ENCODE measurements at regions not wholly inside any gene's neighbourhood (a gene's known extent, or its start where the extent isn't known, plus 50 kb on each side); places are given as distances from the start of the nearest gene placed in this dataset.
A peak's percentile ranks its signal among the peaks of the same experiment; 100 is the strongest.

- no peak for TF ChIP-seq ZNF219 (CRISPR knock-in tag; IDR thresholded peaks at IDR 0.05; ENCODE audit: borderline replicate concordance)
- TF ChIP-seq FOXP4 (CRISPR knock-in tag; IDR thresholded peaks at IDR 0.05), result no peak
- TF ChIP-seq ZNF281 (CRISPR knock-in tag; IDR thresholded peaks at IDR 0.05), result no peak
- no peak for TF ChIP-seq ZNF138 (CRISPR knock-in tag; conservative IDR thresholded peaks at IDR 0.05)
- ATAC-seq, result peak; percentile 34
- H3K27ac Mint-ChIP-seq, result no peak overlapping the region
- H3K27me3 Mint-ChIP-seq (ENCODE audit: low read depth), result peaks cover 3% of the 10 kb centered on the region; the same call in 1 of the 2 replicates
- CTCF ChIA-PET, result interaction anchor here (1.7 to 3.2 kb wide), 2 partner anchors 19 to 115 kb away, joined by 10 to 22 read pairs; no protein-coding TSS in a partner anchor
- H3K9me3 Mint-ChIP-seq, result peaks cover 11% of the 10 kb centered on the region
- no peak overlapping the region for H3K4me3 Mint-ChIP-seq
- POLR2A ChIA-PET, result no interaction called here
- no peak for DNase-seq (ENCODE audit: low spot score)
- peaks cover 18% of the 10 kb centered on the region for H3K4me1 Mint-ChIP-seq
- no peaks in the 10 kb centered on the region for H3K36me3 Mint-ChIP-seq
Observed at GRCh38 chr11:114890038-114890437, 211.7 kb downstream of the NXPE2 start.

GRCh38 chr11:114891911-114892310 is 213.6 kb downstream of the NXPE2 start:
- H3K36me3 Mint-ChIP-seq, result no peaks in the 10 kb centered on the region
- no peak overlapping the region for H3K27ac Mint-ChIP-seq
- no peak overlapping the region for H3K4me3 Mint-ChIP-seq
- TF ChIP-seq ETV6 (CRISPR knock-in tag; IDR thresholded peaks at IDR 0.05) (no peak), TCF7 (CRISPR knock-in tag; IDR thresholded peaks at IDR 0.05; ENCODE audit: low read depth) (no peak), FOXK1 (CRISPR knock-in tag; IDR thresholded peaks at IDR 0.05) (no peak), ZNF532 (CRISPR knock-in tag; IDR thresholded peaks at IDR 0.05; ENCODE audit: borderline replicate concordance) (no peak), ATF3 (CRISPR knock-in tag; conservative IDR thresholded peaks at IDR 0.05) (no peak), RORB (CRISPR knock-in tag; IDR thresholded peaks at IDR 0.05) (no peak)
- POLR2A ChIA-PET, result no interaction called here
- no peak for ATAC-seq
- CTCF ChIA-PET, result interaction anchor here (0.5 to 3.2 kb wide), 47 partner anchors 10 to 333 kb away, joined by 3 to 27 read pairs (median 4); no protein-coding TSS in a partner anchor
- DNase-seq (ENCODE audit: low spot score), result no peak
- peaks cover 18% of the 10 kb centered on the region for H3K4me1 Mint-ChIP-seq
- H3K9me3 Mint-ChIP-seq, result peaks cover 9% of the 10 kb centered on the region
- H3K27me3 Mint-ChIP-seq (ENCODE audit: low read depth), result peaks cover 3% of the 10 kb centered on the region; the same call in 1 of the 2 replicates

GRCh38 chr11:114892381-114893197 is 214.3 kb downstream of the NXPE2 start:
- peak; percentile 61 for DNase-seq (ENCODE audit: low spot score)
- peaks cover 9% of the 10 kb centered on the region for H3K9me3 Mint-ChIP-seq
- TF ChIP-seq CREM (CRISPR knock-in tag; IDR thresholded peaks at IDR 0.05) (no peak), ERG (CRISPR knock-in tag; IDR thresholded peaks at IDR 0.05) (no peak), NFATC4 (CRISPR knock-in tag; IDR thresholded peaks at IDR 0.05) (no peak), CTCF (IDR thresholded peaks at IDR 0.05) (peak; percentile 84)

More at GRCh38 chr11:114892381-114893197, 214.3 kb downstream of the NXPE2 start:
- ATAC-seq, result peak; percentile 51
- no peak overlapping the region for H3K4me3 Mint-ChIP-seq
- ChIA-PET CTCF (interaction anchor here (0.5 to 3.2 kb wide), 47 partner anchors 11 to 332 kb away, joined by 3 to 27 read pairs (median 4); no protein-coding TSS in a partner anchor), POLR2A (no interaction called here)
- H3K36me3 Mint-ChIP-seq, result no peaks in the 10 kb centered on the region
- no peak overlapping the region for H3K27ac Mint-ChIP-seq
- peaks cover 3% of the 10 kb centered on the region; the same call in 1 of the 2 replicates for H3K27me3 Mint-ChIP-seq (ENCODE audit: low read depth)
- H3K4me1 Mint-ChIP-seq, result peaks cover 23% of the 10 kb centered on the region

Measured in WTC11 (cell line).